Neural cell (in vitro differentiated cells): ENCODE measurements at regions not wholly inside any gene's neighbourhood (a gene's known extent, or its start where the extent isn't known, plus 50 kb on each side); places are given as distances from the start of the nearest gene placed in this dataset.

ENCODE experiments used
- H2AFZ ChIP-seq: fragments of 200-600, 300-800 bp; sonication (generic), shearing (Covaris generic); 2 replicates; pipeline ENCODE4 v1.6.0; 2014; ENCODE audit warnings: low read depth, mild to moderate bottlenecking, antibody characterized with exemption, low read length, moderate library complexity
- H3F3A ChIP-seq: fragments of 200-600 bp; shearing (Covaris generic); 2 replicates; pipeline ENCODE4 v1.6.1; 2016; ENCODE audit warnings: mild to moderate bottlenecking, moderate library complexity, mixed read lengths, antibody characterized with exemption, low read length; ENCODE audit not compliant: insufficient read depth, poor library complexity, severe bottlenecking
- H3K27ac ChIP-seq: fragments of 200-600, 300-800 bp; sonication (generic), shearing (Covaris generic); 2 replicates; pipeline ENCODE4 v1.5.1; 2014; ENCODE audit warnings: mild to moderate bottlenecking, low read length, moderate library complexity
- H3K27me3 ChIP-seq: fragments of 300-800, 200-600 bp; sonication (generic), shearing (Covaris generic); 2 replicates; pipeline ENCODE4 v1.6.0; 2014; ENCODE audit warnings: mild to moderate bottlenecking, low read depth, low read length, moderate library complexity; ENCODE audit not compliant: insufficient read depth
- H3K36me3 ChIP-seq: fragments of 300-800, 200-600 bp; sonication (generic), shearing (Covaris generic); 2 replicates; pipeline ENCODE4 v1.5.1; 2014; ENCODE audit warnings: mild to moderate bottlenecking, antibody characterized with exemption, low read length, moderate library complexity; ENCODE audit not compliant: insufficient read depth
- H3K4me2 ChIP-seq: fragments of 300-800, 200-600 bp; sonication (generic), shearing (Covaris generic); 2 replicates; pipeline ENCODE4 v1.6.0; 2014; ENCODE audit warnings: mild to moderate bottlenecking, low read length
- H3K4me3 ChIP-seq: fragments of 300-800, 200-600 bp; sonication (generic), shearing (Covaris generic); 2 replicates; pipeline ENCODE4 v1.5.1; 2014; ENCODE audit warnings: mild to moderate bottlenecking, low read length, moderate library complexity
- H3K79me2 ChIP-seq: fragments of 200-600 bp; shearing (Covaris generic); replicated peaks from 2 replicates; pipeline ENCODE4 v1.6.0; 2014; ENCODE audit warnings: mild to moderate bottlenecking, low read length, moderate library complexity; ENCODE audit not compliant: insufficient read depth
- H3K9ac ChIP-seq: fragments of 300-800, 200-600 bp; sonication (generic), shearing (Covaris generic); 2 replicates; pipeline ENCODE4 v1.6.1; 2016; ENCODE audit warnings: mild to moderate bottlenecking, low read length, mixed read lengths
- H3K9me2 ChIP-seq: fragments of 200-600 bp; shearing (Covaris generic); 2 replicates; pipeline ENCODE4 v1.6.1; 2016; ENCODE audit warnings: mild to moderate bottlenecking, low read length, mixed read lengths; ENCODE audit not compliant: insufficient read depth
- H3K9me3 ChIP-seq: fragments of 200-600, 300-800 bp; sonication (generic), shearing (Covaris generic); 2 replicates; pipeline ENCODE4 v1.6.1; 2016; ENCODE audit warnings: mild to moderate bottlenecking, mixed run types, low read length, moderate library complexity, mixed read lengths
- H4K20me1 ChIP-seq: fragments of 200-600 bp; shearing (Covaris generic); 2 replicates; pipeline ENCODE4 v1.6.1; 2016; ENCODE audit warnings: mild to moderate bottlenecking, mixed run types; ENCODE audit not compliant: insufficient read depth
- EP300 ChIP-seq: fragments of 450-650 bp; conservative IDR thresholded peaks from 2 replicates; pipeline ENCODE4 v1.6.1; 2014; ENCODE audit warnings: antibody characterized with exemption, mild to moderate bottlenecking, moderate library complexity; ENCODE audit not compliant: poor library complexity, severe bottlenecking
- EZH2 ChIP-seq: fragments of 200-600, 300-800 bp; shearing (Covaris generic), sonication (generic); IDR thresholded peaks from 2 replicates; pipeline ENCODE4 v1.6.1; 2014; ENCODE audit warnings: antibody characterized with exemption, low read length, borderline replicate concordance, mild to moderate bottlenecking; ENCODE audit not compliant: insufficient read depth, poor library complexity, severe bottlenecking
- MXI1 ChIP-seq: fragments of 450-650 bp; conservative IDR thresholded peaks from 2 replicates; pipeline ENCODE4 v1.6.1; 2014; ENCODE audit warnings: antibody characterized with exemption, mild to moderate bottlenecking; ENCODE audit not compliant: poor library complexity, severe bottlenecking
- POLR2AphosphoS5 ChIP-seq: IDR thresholded peaks from 2 replicates; pipeline ENCODE4 v1.6.1; 2012
- RAD21 ChIP-seq: fragments of 450-650 bp; conservative IDR thresholded peaks from 2 replicates; pipeline ENCODE4 v1.6.1; 2014; ENCODE audit warnings: antibody characterized with exemption, mild to moderate bottlenecking, moderate library complexity
- REST ChIP-seq: IDR thresholded peaks from 2 replicates; pipeline ENCODE4 v1.6.1; 2012; ENCODE audit warnings: borderline replicate concordance

- H3K27ac ChIP-seq, result peak overlapping the region; percentile 89
- H2AFZ ChIP-seq, result no peak overlapping the region
- no peak overlapping the region for H3K4me2 ChIP-seq
- TF ChIP-seq EP300 (no peak), MXI1 (no peak), REST (no peak)
- H3K9me3 ChIP-seq, result no peaks in the 10 kb centered on the region
- H3K9ac ChIP-seq, result no peak overlapping the region
- no peaks in the 10 kb centered on the region for H4K20me1 ChIP-seq
- no peaks in the 10 kb centered on the region for H3K27me3 ChIP-seq
- H3F3A ChIP-seq, result peaks cover 9% of the 10 kb centered on the region
- no peaks in the 10 kb centered on the region for H3K79me2 ChIP-seq
- H3K9me2 ChIP-seq, result no peaks in the 10 kb centered on the region
- H3K36me3 ChIP-seq, result no peaks in the 10 kb centered on the region
- no peak overlapping the region for H3K4me3 ChIP-seq
Measured at GRCh38 chr15:37218351-37218916, 118.1 kb upstream of the MEIS2 start.

- Histone ChIP-seq H3K9ac (peak overlapping the region; percentile 4), H3K36me3 (no peaks in the 10 kb centered on the region), H3K4me3 (no peak overlapping the region), H3K4me2 (no peak overlapping the region), H3K79me2 (no peaks in the 10 kb centered on the region), H3K9me3 (no peaks in the 10 kb centered on the region), H4K20me1 (no peaks in the 10 kb centered on the region), H3K27me3 (no peaks in the 10 kb centered on the region), H2AFZ (no peak overlapping the region), H3F3A (peaks cover 9% of the 10 kb centered on the region), H3K27ac (peak overlapping the region; percentile 89), H3K9me2 (no peaks in the 10 kb centered on the region)
- TF ChIP-seq REST (no peak), EZH2 (no peak), POLR2AphosphoS5 (no peak), RAD21 (no peak)
Measured at GRCh38 chr15:37219211-37219701, 118.9 kb upstream of the MEIS2 start.
